SK-N-SH (cell line): ENCODE measurements at regions not wholly inside any gene's neighbourhood (a gene's known extent, or its start where the extent isn't known, plus 50 kb on each side); places are given as distances from the start of the nearest gene placed in this dataset.

Experiments used
- CTCF ChIP-seq: fragments of 200-600 bp; sonication (generic); IDR thresholded peaks from 2 replicates; pipeline ENCODE4 v1.6.1; 2017; ENCODE audit warnings: antibody characterized with exemption, mild to moderate bottlenecking, moderate library complexity
- ELF1 ChIP-seq: IDR thresholded peaks from 2 replicates; pipeline ENCODE4 v1.4.0; 2012
- EZH2phosphoT487 ChIP-seq: fragments of 200-600 bp; sonication (generic); IDR thresholded peaks from 2 replicates; pipeline ENCODE4 v1.6.1; 2017; ENCODE audit warnings: low read depth, mixed run types, mild to moderate bottlenecking, antibody characterized with exemption, moderate library complexity, borderline replicate concordance
- GATA2 ChIP-seq: sonication (generic); formaldehyde crosslinking; IDR thresholded peaks from 2 replicates; pipeline ENCODE4 v1.5.0; 2020; ENCODE audit warnings: mild to moderate bottlenecking, missing genetic modification reagents
- NFIC ChIP-seq: IDR thresholded peaks from 2 replicates; pipeline ENCODE4 v1.4.0; 2012; ENCODE audit warnings: borderline replicate concordance
- POLR2AphosphoS5 ChIP-seq: IDR thresholded peaks from 2 replicates; pipeline ENCODE4 v1.6.1; 2012; ENCODE audit warnings: low read depth, low read length
- RAD21 ChIP-seq: IDR thresholded peaks from 2 replicates; pipeline ENCODE4 v1.6.1; 2012; ENCODE audit warnings: mild to moderate bottlenecking, low read length
- RFX5 ChIP-seq: IDR thresholded peaks from 2 replicates; pipeline ENCODE4 v1.6.1; 2012; ENCODE audit warnings: mild to moderate bottlenecking, improper control_type of control experiment, low read length
- TAF1 ChIP-seq: IDR thresholded peaks from 2 replicates; pipeline ENCODE4 v1.6.1; 2012; ENCODE audit warnings: low read depth, mild to moderate bottlenecking, low read length, moderate library complexity, borderline replicate concordance
- USF2 ChIP-seq: fragments of 150-350 bp; IDR thresholded peaks from 2 replicates; pipeline ENCODE4 v1.6.1; 2017; ENCODE audit warnings: antibody characterized with exemption, low read length, low read depth, borderline replicate concordance
- ZBTB33 ChIP-seq: IDR thresholded peaks from 2 replicates; pipeline ENCODE4 v1.4.0; 2012; ENCODE audit warnings: low read depth, borderline replicate concordance

GRCh38 chr16:26301516-26301915, 609.8 kb downstream of the HS3ST4 start:
- TF ChIP-seq CTCF (no peak), GATA2 (no peak), NFIC (no peak), RAD21 (no peak), USF2 (no peak), ELF1 (no peak), ZBTB33 (no peak), POLR2AphosphoS5 (no peak), EZH2phosphoT487 (no peak), TAF1 (no peak), RFX5 (no peak)
